ENCODE measurements at regions not wholly inside any gene's neighbourhood (a gene's known extent, or its start where the extent isn't known, plus 50 kb on each side); places are given as distances from the start of the nearest gene placed in this dataset.

- H3K4me1 ChIP-seq (ENCODE audit: insufficient read depth, low read length, poor library complexity, severe bottlenecking), result peaks cover 38% of the 10 kb centered on the region
- no peaks in the 10 kb centered on the region for H3F3A ChIP-seq (ENCODE audit: low read depth)
Measured at GRCh38 chr22:46086577-46087335, 63.6 kb upstream of the PPARA start.

GRCh38 chr22:46087336-46087690 lies 63.0 kb upstream of the PPARA start:
- Histone ChIP-seq H3K36me3 (ENCODE audit: insufficient read depth, low read length) (peaks cover 96% of the 10 kb centered on the region), H3K9ac (ENCODE audit: low read depth, low read length, poor library complexity, severe bottlenecking) (no peak overlapping the region), H3F3A (ENCODE audit: low read depth) (no peaks in the 10 kb centered on the region), H3K4me2 (ENCODE audit: low read depth, low read length, poor library complexity, severe bottlenecking) (no peak overlapping the region), H3K9me3 (ENCODE audit: insufficient read depth, low read depth, low read length) (no peaks in the 10 kb centered on the region), H3K27me3 (ENCODE audit: insufficient read depth, low read length, poor library complexity, severe bottlenecking) (no peaks in the 10 kb centered on the region), H4K20me1 (ENCODE audit: insufficient read depth, low read length, poor library complexity, severe bottlenecking) (peaks cover 100% of the 10 kb centered on the region), H2AFZ (ENCODE audit: low read length) (no peak overlapping the region), H3K9me2 (replicated peaks; ENCODE audit: low read depth, low read length) (no peaks in the 10 kb centered on the region), H3K79me2 (ENCODE audit: insufficient read depth, low read length) (peaks cover 100% of the 10 kb centered on the region), H3K4me3 (ENCODE audit: low read length, poor library complexity, severe bottlenecking) (no peak overlapping the region), H3K4me1 (ENCODE audit: insufficient read depth, low read length, poor library complexity, severe bottlenecking) (peaks cover 33% of the 10 kb centered on the region)
- TF ChIP-seq EZH2phosphoT487 (IDR thresholded peaks at IDR 0.05; ENCODE audit: borderline replicate concordance) (no peak), CTCF (conservative IDR thresholded peaks at IDR 0.05; ENCODE audit: low read length) (no peak)

More at GRCh38 chr22:46086577-46087335, 63.6 kb upstream of the PPARA start:
- H4K20me1 ChIP-seq (ENCODE audit: insufficient read depth, low read length, poor library complexity, severe bottlenecking), result peaks cover 100% of the 10 kb centered on the region
- H3K4me2 ChIP-seq (ENCODE audit: low read depth, low read length, poor library complexity, severe bottlenecking), result peak overlapping the region; percentile 98
- H3K9me2 ChIP-seq (replicated peaks; ENCODE audit: low read depth, low read length), result no peaks in the 10 kb centered on the region
- H3K9me3 ChIP-seq (ENCODE audit: insufficient read depth, low read depth, low read length), result no peaks in the 10 kb centered on the region
- H3K27me3 ChIP-seq (ENCODE audit: insufficient read depth, low read length, poor library complexity, severe bottlenecking), result no peaks in the 10 kb centered on the region
- H3K9ac ChIP-seq (ENCODE audit: low read depth, low read length, poor library complexity, severe bottlenecking), result no peak overlapping the region
- peaks cover 95% of the 10 kb centered on the region for H3K36me3 ChIP-seq (ENCODE audit: insufficient read depth, low read length)
- H3K4me3 ChIP-seq (ENCODE audit: low read length, poor library complexity, severe bottlenecking), result no peak overlapping the region
- no peak overlapping the region for H2AFZ ChIP-seq (ENCODE audit: low read length)
- TF ChIP-seq EZH2phosphoT487 (IDR thresholded peaks at IDR 0.05; ENCODE audit: borderline replicate concordance), result no peak
- peaks cover 100% of the 10 kb centered on the region for H3K79me2 ChIP-seq (ENCODE audit: insufficient read depth, low read length)

DNA sequence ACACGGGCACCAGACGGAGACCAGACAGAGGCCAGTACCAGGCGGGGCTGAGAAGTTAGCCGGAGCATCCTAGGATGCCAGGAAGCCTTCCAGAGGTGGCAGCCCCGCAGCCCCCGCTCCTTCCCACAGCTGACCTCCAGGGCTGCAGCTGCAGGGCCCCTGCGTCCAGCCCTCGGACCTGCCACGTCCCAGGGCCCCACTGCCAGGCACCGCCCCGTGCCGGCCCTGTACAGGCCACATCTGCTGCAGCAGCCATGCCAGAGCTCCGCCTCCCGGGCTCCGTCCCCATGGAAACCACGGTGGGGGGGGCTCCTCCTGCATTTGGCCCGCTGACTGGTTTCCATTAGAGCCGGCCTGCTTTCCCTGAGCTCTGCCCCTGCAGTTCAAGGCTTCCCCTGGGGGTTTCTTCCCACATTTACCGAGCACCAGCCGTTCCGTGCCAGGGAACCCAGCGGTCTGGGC lies 62.5 kb upstream of the PPARA start:
- Histone ChIP-seq H3K27me3 (ENCODE audit: insufficient read depth, low read length, poor library complexity, severe bottlenecking) (no peaks in the 10 kb centered on the region), H3K9me2 (replicated peaks; ENCODE audit: low read depth, low read length) (no peaks in the 10 kb centered on the region), H3K9ac (ENCODE audit: low read depth, low read length, poor library complexity, severe bottlenecking) (no peak overlapping the region), H3K4me2 (ENCODE audit: low read depth, low read length, poor library complexity, severe bottlenecking) (no peak overlapping the region), H3K9me3 (ENCODE audit: insufficient read depth, low read depth, low read length) (no peaks in the 10 kb centered on the region), H3K36me3 (ENCODE audit: insufficient read depth, low read length) (peaks cover 98% of the 10 kb centered on the region), H3K79me2 (ENCODE audit: insufficient read depth, low read length) (peaks cover 100% of the 10 kb centered on the region), H3K4me1 (ENCODE audit: insufficient read depth, low read length, poor library complexity, severe bottlenecking) (peaks cover 28% of the 10 kb centered on the region), H3F3A (ENCODE audit: low read depth) (no peaks in the 10 kb centered on the region), H3K4me3 (ENCODE audit: low read length, poor library complexity, severe bottlenecking) (no peak overlapping the region), H2AFZ (ENCODE audit: low read length) (no peak overlapping the region), H4K20me1 (ENCODE audit: insufficient read depth, low read length, poor library complexity, severe bottlenecking) (peaks cover 100% of the 10 kb centered on the region)
- TF ChIP-seq CTCF (conservative IDR thresholded peaks at IDR 0.05; ENCODE audit: low read length) (no peak), EZH2phosphoT487 (IDR thresholded peaks at IDR 0.05; ENCODE audit: borderline replicate concordance) (no peak)
